Tibial nerve (tissue), 4 donors: ENCODE measurements at regions not wholly inside any gene's neighbourhood (a gene's known extent, or its start where the extent isn't known, plus 50 kb on each side); places are given as distances from the start of the nearest gene placed in this dataset.

Source experiments
- DNase-seq, 2 donors: peaks; one replicate each; pipeline ENCODE4 v3.0.0-alpha.2; 2019; ENCODE audit warnings: low spot score in 2 of 2
- H3K27ac ChIP-seq, 4 donors: fragments of 200-600 bp; sonication (generic) in 3 of 4; one replicate each; pipeline ENCODE4 v1.5.1; 2017 to 2019; ENCODE audit warnings: mild to moderate bottlenecking in 1 of 4
- H3K27me3 ChIP-seq, 2 donors: fragments of 200-600 bp; sonication (generic) in 1 of 2; one replicate each; pipeline versions ENCODE4 v1.5.1 to v1.6.0; 2017 to 2019
- H3K36me3 ChIP-seq, 3 donors: fragments of 200-600 bp; sonication (generic); one replicate each; pipeline ENCODE4 v1.5.1; 2018 to 2019
- H3K4me1 ChIP-seq, 4 donors: fragments of 200-600 bp; sonication (generic) in 3 of 4; one replicate each; pipeline ENCODE4 v1.5.1; 2017 to 2019
- H3K4me3 ChIP-seq, 4 donors: fragments of 200-600 bp; sonication (generic) in 3 of 4; one replicate each; pipeline ENCODE4 v1.5.1; 2017 to 2019; ENCODE audit warnings: mild to moderate bottlenecking in 1 of 4, moderate library complexity in 1 of 4
- H3K9me3 ChIP-seq, 4 donors: fragments of 200-600 bp; sonication (generic) in 3 of 4; one replicate each; pipeline ENCODE4 v1.5.1; 2017 to 2019
- EP300 ChIP-seq, 2 donors: sonication (generic); formaldehyde crosslinking; IDR thresholded peaks; one replicate each; pipeline ENCODE4 v1.6.1; 2017; ENCODE audit warnings: antibody characterized with exemption in 2 of 2, mild to moderate bottlenecking in 1 of 2
- POLR2A ChIP-seq, 2 donors: fragments of 450-650 bp; IDR thresholded peaks; one replicate each; pipeline ENCODE4 v1.6.1; 2017; ENCODE audit warnings: antibody characterized with exemption in 2 of 2, mild to moderate bottlenecking in 2 of 2, moderate library complexity in 2 of 2
- WGBS, 2 donors: methylation state at CpG; one replicate each; pipeline ENCODE4 v1.1.5; 2018; 5-methylcytosine and 5-hydroxymethylcytosine counted together
- TF ChIP-seq, protein P1 (sequence below), 5 experiments: fragments of 200-600 bp in 3 of 5; fragments of 450-650 bp in 2 of 5; sonication (generic) in 3 of 5; IDR thresholded peaks; one replicate each; pipeline ENCODE4 v1.5.1; 2016 to 2019; ENCODE audit warnings: antibody characterized with exemption in 5 of 5, mild to moderate bottlenecking in 3 of 5, moderate library complexity in 2 of 5

DNA sequence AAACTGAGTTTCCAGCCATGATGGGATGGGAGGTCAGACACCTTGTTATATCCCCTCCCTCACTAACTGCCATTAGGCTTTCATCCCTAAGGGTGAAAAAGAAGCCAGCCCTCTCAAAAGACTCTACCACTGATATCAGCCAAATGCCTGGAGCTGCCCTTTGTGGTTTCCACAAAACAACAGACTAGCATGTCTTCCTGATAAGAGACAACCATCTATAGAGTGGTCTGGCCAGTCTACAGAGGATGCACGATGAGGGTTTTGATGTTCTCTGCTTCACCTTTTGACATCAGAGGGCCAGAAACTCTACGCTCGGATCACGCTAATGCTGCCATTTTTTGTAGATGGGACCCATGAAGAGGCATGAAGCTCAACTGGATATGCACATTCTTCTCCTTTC lies 61.7 kb upstream of the ARHGAP18 start:
- peaks cover 0 to 15% of the 10 kb centered on the region in 2 donors for H3K27me3 ChIP-seq
- H3K36me3 ChIP-seq: no peaks in the 10 kb centered on the region
- H3K9me3 ChIP-seq: no peaks in the 10 kb centered on the region
- no peak overlapping the region for H3K27ac ChIP-seq
- no peak overlapping the region for H3K4me3 ChIP-seq
- no peak for TF ChIP-seq EP300 (IDR thresholded peaks at IDR 0.05)
- TF ChIP-seq, protein P1, sequence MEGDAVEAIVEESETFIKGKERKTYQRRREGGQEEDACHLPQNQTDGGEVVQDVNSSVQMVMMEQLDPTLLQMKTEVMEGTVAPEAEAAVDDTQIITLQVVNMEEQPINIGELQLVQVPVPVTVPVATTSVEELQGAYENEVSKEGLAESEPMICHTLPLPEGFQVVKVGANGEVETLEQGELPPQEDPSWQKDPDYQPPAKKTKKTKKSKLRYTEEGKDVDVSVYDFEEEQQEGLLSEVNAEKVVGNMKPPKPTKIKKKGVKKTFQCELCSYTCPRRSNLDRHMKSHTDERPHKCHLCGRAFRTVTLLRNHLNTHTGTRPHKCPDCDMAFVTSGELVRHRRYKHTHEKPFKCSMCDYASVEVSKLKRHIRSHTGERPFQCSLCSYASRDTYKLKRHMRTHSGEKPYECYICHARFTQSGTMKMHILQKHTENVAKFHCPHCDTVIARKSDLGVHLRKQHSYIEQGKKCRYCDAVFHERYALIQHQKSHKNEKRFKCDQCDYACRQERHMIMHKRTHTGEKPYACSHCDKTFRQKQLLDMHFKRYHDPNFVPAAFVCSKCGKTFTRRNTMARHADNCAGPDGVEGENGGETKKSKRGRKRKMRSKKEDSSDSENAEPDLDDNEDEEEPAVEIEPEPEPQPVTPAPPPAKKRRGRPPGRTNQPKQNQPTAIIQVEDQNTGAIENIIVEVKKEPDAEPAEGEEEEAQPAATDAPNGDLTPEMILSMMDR (IDR thresholded peaks at IDR 0.05): no peak
- no peak for TF ChIP-seq POLR2A (IDR thresholded peaks at IDR 0.05)
- 92 to 95% methylated on average over 4 of the region's 4 CpGs for WGBS, 2 donors
- no peak for DNase-seq
- H3K4me1 ChIP-seq: peaks cover 0 to 13% (median 6%) of the 10 kb centered on the region in 4 donors

DNA sequence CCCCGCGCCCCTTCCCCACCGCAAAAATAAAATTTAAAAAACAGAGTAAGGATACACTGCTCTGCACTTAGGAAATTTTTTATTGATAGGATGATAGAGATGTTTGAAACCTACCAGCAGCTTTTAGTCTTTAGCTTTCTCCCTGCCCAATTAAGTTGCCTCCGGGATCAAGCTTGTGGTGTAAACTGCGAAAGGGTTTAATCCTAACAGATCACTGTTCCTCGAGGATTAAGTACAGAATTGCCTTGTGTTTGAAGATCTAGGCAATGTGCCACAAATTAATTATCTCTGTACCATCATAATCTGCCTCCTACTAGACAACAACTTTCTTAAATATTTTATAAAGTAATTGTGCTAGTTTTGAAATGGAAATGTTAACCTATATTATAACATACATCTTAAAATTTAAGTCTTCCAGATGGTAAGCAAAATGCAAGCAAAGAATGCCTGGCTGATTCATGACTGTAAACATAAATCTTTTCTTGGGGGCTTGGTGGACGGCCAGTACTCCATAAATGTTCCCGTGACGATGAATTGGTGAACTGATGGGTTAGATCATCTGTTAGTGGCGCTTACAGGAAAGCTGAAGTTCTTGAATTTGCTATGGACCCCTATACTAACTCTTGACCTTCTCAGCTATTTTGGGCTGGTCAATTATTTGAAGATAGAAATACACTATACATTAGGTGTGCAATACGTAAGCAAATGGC lies 58.0 kb upstream of the ARHGAP18 start:
- H3K4me3 ChIP-seq: peak overlapping the region in 3 of 4 donors; percentile 46 to 51 (median 49)
- no peaks in the 10 kb centered on the region for H3K9me3 ChIP-seq
- H3K4me1 ChIP-seq: peaks cover 0 to 14% (median 6%) of the 10 kb centered on the region in 4 donors
- no peak for DNase-seq
- H3K27me3 ChIP-seq: peaks cover 0 to 21% of the 10 kb centered on the region in 2 donors
- TF ChIP-seq, protein P1 (IDR thresholded peaks at IDR 0.05): no peak
- no peak for TF ChIP-seq POLR2A (IDR thresholded peaks at IDR 0.05)
- no peak for TF ChIP-seq EP300 (IDR thresholded peaks at IDR 0.05)
- 54 to 56% methylated on average over 11 of the region's 11 CpGs for WGBS, 2 donors
- no peak overlapping the region for H3K27ac ChIP-seq
- no peaks in the 10 kb centered on the region for H3K36me3 ChIP-seq

DNA sequence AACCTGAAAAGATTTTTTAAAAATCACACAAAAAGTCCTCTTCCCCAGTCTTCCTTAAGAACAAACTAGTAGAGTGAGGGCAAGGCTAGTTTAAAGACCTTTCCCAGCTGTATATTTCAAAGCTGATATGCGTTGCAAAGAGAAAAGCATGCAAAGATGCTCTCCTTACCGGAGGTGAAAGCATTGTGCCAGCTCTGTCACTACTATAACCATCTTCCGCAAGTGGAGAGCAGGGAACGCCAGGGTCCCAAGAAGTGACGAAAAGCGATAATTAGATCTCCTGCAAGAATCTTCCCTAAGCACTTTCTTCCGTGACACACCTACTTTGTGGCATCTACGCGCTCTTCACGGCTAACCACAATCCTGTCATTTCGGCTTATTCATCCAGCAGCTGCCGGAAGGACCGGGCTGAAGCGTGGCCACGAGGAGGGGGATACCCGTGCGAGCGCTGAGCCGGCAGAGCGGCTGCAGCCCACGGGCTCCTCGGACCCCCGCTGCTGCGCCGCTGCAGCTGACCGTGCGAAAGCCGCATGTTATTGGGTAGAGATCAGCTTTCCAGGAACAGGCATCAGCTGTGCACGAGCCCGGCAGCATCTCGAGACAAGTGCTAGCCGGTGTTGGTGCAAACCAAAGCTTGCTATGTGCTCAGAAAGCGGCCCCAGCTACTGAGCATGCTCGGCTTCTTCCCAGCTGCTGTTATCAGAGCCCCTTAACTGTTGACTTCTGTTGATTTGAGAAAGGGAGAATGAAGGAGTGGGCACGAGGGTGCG lies 57.2 kb upstream of the ARHGAP18 start:
- TF ChIP-seq, protein P1 (IDR thresholded peaks at IDR 0.05): no peak
- no peak for TF ChIP-seq POLR2A (IDR thresholded peaks at IDR 0.05)
- TF ChIP-seq EP300 (IDR thresholded peaks at IDR 0.05): no peak
- peaks cover 0 to 14% (median 6%) of the 10 kb centered on the region in 4 donors for H3K4me1 ChIP-seq
- H3K4me3 ChIP-seq: peak overlapping the region; percentile 5 to 51 (median 48)
- WGBS, 2 donors: 3% methylated on average over 24 to 36 of the region's 36 CpGs
- no peak overlapping the region for H3K27ac ChIP-seq
- peaks cover 0 to 21% of the 10 kb centered on the region in 2 donors for H3K27me3 ChIP-seq
- H3K9me3 ChIP-seq: no peaks in the 10 kb centered on the region
- no peaks in the 10 kb centered on the region for H3K36me3 ChIP-seq
- no peak for DNase-seq

DNA sequence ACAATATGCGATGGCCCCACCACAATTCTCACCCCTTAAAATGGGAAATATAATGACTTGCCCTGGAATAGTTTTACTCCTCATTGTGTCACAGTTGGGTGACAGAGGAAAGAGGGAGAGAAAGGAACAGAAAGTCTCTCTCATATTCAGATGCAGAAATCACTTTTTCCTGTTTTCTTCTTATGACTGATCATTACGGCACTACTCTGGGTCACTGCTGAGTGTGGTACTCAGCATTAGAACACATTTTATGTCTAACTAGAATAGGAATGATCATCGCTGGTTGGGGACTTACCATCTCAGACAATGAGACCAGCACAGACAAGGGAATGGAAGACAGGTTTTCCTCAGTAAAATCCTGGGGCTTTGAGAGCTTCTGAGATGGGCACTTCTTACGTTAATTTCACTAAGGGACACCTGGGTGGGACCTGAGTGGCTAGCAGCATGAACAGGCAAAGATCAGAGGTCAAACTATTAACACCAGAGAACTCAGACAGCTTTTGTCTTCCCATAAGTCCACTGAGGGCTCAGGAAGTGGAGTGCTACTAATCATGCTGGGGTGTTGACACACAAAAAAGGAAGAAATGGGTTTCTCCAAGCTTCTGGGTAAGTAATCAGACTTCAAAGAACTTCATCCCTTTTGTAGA lies 54.9 kb upstream of the ARHGAP18 start:
- H3K27me3 ChIP-seq: peaks cover 0 to 21% of the 10 kb centered on the region in 2 donors
- no peak overlapping the region for H3K27ac ChIP-seq
- 93% methylated on average over 4 of the region's 4 CpGs for WGBS, 2 donors
- no peak for DNase-seq
- no peaks in the 10 kb centered on the region for H3K9me3 ChIP-seq
- TF ChIP-seq, protein P1 (IDR thresholded peaks at IDR 0.05): no peak
- TF ChIP-seq POLR2A (IDR thresholded peaks at IDR 0.05): no peak
- no peak for TF ChIP-seq EP300 (IDR thresholded peaks at IDR 0.05)
- H3K4me3 ChIP-seq: no peak overlapping the region
- peaks cover 0 to 14% (median 6%) of the 10 kb centered on the region in 4 donors for H3K4me1 ChIP-seq
- no peaks in the 10 kb centered on the region for H3K36me3 ChIP-seq
